ENCODE measurements at regions not wholly inside any gene's neighbourhood (a gene's known extent, or its start where the extent isn't known, plus 50 kb on each side); places are given as distances from the start of the nearest gene placed in this dataset.

DNA sequence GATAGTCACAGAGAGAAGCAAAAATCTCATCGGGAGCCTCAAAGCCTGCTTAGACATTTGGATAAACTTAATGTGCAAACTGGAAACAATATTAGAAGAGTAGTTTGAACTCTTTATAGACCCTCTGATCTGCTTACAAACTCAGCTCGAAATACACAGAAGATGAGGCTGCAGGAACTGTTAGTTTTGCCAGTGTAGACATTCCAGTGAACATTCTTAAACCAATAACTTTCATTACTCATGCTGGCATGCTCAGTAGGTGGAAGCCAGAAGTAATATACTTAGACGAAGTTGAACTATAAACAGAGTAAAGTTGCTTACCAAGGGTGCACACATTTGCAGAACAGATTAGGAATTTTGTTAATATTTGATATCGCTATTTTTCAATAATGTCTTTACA, 303.5 kb downstream of the ANKRD50 start:
- FAIRE-seq (no peak), DNase-seq (no peak)
- 60 to 75% (median 72%) methylated on average over 4 of the region's 4 CpGs for WGBS, 3 donors
- H3K9me3 ChIP-seq (ENCODE audit: control insufficient read depth in 2 of 2, insufficient read depth in 1 of 2, low read depth in 1 of 2, low read length in 1 of 2) = no peaks in the 10 kb centered on the region
- H3K36me3 ChIP-seq (ENCODE audit: control insufficient read depth in 3 of 3, insufficient read depth in 2 of 3, low read depth in 1 of 3, low read length in 3 of 3) = no peaks in the 10 kb centered on the region
- H3K4me3 ChIP-seq (ENCODE audit: low read depth in 1 of 3, low read length in 3 of 3) = no peak overlapping the region
- H3K27ac ChIP-seq (ENCODE audit: low read depth in 1 of 3, low read length in 2 of 3) = no peak overlapping the region
- H3K27me3 ChIP-seq (ENCODE audit: control insufficient read depth in 3 of 3, insufficient read depth in 3 of 3, low read length in 3 of 3) = no peaks in the 10 kb centered on the region
- H3K4me1 ChIP-seq (ENCODE audit: control insufficient read depth in 3 of 3, insufficient read depth in 2 of 3, low read depth in 1 of 3, low read length in 2 of 3) = no peaks in the 10 kb centered on the region

GRCh38 chr4:124414276-124415040, 298.1 kb downstream of the ANKRD50 start:
- DNase-seq (no peak), FAIRE-seq (no peak)
- Histone ChIP-seq H3K36me3 (ENCODE audit: control insufficient read depth in 3 of 3, insufficient read depth in 2 of 3, low read depth in 1 of 3, low read length in 3 of 3) (no peaks in the 10 kb centered on the region), H3K9me3 (ENCODE audit: control insufficient read depth in 2 of 2, insufficient read depth in 1 of 2, low read depth in 1 of 2, low read length in 1 of 2) (no peaks in the 10 kb centered on the region), H3K4me3 (ENCODE audit: low read depth in 1 of 3, low read length in 3 of 3) (no peak overlapping the region), H3K27ac (ENCODE audit: low read depth in 1 of 3, low read length in 2 of 3) (no peak overlapping the region), H3K27me3 (ENCODE audit: control insufficient read depth in 3 of 3, insufficient read depth in 3 of 3, low read length in 3 of 3) (no peaks in the 10 kb centered on the region), H3K4me1 (ENCODE audit: control insufficient read depth in 3 of 3, insufficient read depth in 2 of 3, low read depth in 1 of 3, low read length in 2 of 3) (no peaks in the 10 kb centered on the region)
- 78 to 83% (median 79%) methylated on average over 2 of the region's 2 CpGs for WGBS, 3 donors

GRCh38 chr4:124415146-124415545, 297.4 kb downstream of the ANKRD50 start:
- no peaks in the 10 kb centered on the region for H3K27me3 ChIP-seq (ENCODE audit: control insufficient read depth in 3 of 3, insufficient read depth in 3 of 3, low read length in 3 of 3)
- no peak overlapping the region for H3K27ac ChIP-seq (ENCODE audit: low read depth in 1 of 3, low read length in 2 of 3)
- no peaks in the 10 kb centered on the region for H3K36me3 ChIP-seq (ENCODE audit: control insufficient read depth in 3 of 3, insufficient read depth in 2 of 3, low read depth in 1 of 3, low read length in 3 of 3)
- H3K9me3 ChIP-seq (ENCODE audit: control insufficient read depth in 2 of 2, insufficient read depth in 1 of 2, low read depth in 1 of 2, low read length in 1 of 2) = no peaks in the 10 kb centered on the region
- FAIRE-seq (no peak), DNase-seq (no peak)
- WGBS, 3 donors = 67 to 87% (median 87%) methylated on average over 6 of the region's 6 CpGs
- H3K4me1 ChIP-seq (ENCODE audit: control insufficient read depth in 3 of 3, insufficient read depth in 2 of 3, low read depth in 1 of 3, low read length in 2 of 3) = no peaks in the 10 kb centered on the region
- H3K4me3 ChIP-seq (ENCODE audit: low read depth in 1 of 3, low read length in 3 of 3) = no peak overlapping the region

DNA sequence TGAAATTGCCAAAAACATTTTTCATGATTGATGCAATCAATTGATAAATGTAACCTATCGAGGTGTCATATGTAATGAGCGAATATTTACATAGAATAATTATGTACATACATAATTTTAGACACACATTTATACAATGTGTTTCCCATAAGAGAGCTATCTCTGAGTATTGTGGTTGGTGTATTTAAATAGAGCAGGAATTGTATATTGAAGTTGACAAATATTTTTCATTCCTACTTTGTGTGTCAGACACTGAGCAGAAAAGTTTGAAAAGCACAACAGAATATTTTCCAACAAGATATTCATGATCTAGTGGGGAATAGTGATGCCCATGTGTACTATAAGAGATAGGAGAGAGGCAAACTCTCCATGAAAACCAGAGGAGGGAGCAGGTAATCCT, 295.2 kb downstream of the ANKRD50 start:
- Histone ChIP-seq H3K27me3 (ENCODE audit: control insufficient read depth in 3 of 3, insufficient read depth in 3 of 3, low read length in 3 of 3) (no peaks in the 10 kb centered on the region), H3K9me3 (ENCODE audit: control insufficient read depth in 2 of 2, insufficient read depth in 1 of 2, low read depth in 1 of 2, low read length in 1 of 2) (no peaks in the 10 kb centered on the region), H3K4me1 (ENCODE audit: control insufficient read depth in 3 of 3, insufficient read depth in 2 of 3, low read depth in 1 of 3, low read length in 2 of 3) (no peaks in the 10 kb centered on the region), H3K4me3 (ENCODE audit: low read depth in 1 of 3, low read length in 3 of 3) (no peak overlapping the region), H3K27ac (ENCODE audit: low read depth in 1 of 3, low read length in 2 of 3) (no peak overlapping the region), H3K36me3 (ENCODE audit: control insufficient read depth in 3 of 3, insufficient read depth in 2 of 3, low read depth in 1 of 3, low read length in 3 of 3) (no peaks in the 10 kb centered on the region)
- FAIRE-seq = no peak
- no peak for DNase-seq
- WGBS, 3 donors = 73 to 84% (median 77%) methylated on average over 2 of the region's 2 CpGs

DNA sequence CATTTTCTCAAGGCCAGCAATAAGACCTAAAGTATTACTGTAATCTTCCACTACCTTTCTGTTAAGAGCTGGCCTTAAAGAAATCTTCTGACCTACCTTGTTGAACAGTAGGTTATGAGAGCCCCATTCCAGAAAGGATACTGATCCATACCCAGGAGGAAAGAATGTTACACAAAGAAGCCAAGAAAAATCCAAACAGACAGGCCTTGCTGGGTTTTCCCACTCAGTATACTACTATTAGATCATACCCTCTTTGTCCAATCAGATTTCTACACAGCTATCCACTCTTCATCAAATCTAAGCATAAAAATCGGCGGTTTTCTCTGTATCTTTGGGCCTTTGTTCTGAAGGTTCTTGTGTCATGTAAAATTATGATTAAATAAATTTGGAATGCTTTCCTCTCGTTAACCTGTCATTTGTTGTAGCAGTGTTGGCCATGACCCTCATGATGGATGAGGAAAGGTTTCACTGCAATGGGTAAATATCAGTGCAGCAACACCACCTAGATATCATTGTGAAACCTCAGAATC, 292.3 kb downstream of the ANKRD50 start:
- 86 to 91% (median 88%) methylated on average over 3 of the region's 3 CpGs for WGBS, 3 donors

GRCh38 chr4:124423160-124423559, 289.4 kb downstream of the ANKRD50 start:
- H3K4me1 ChIP-seq (ENCODE audit: control insufficient read depth in 3 of 3, insufficient read depth in 2 of 3, low read depth in 1 of 3, low read length in 2 of 3) = no peaks in the 10 kb centered on the region
- WGBS, 3 donors = 13 to 56% (median 26%) methylated on average over 1 of the region's 1 CpG
- no peak for FAIRE-seq
- no peaks in the 10 kb centered on the region for H3K9me3 ChIP-seq (ENCODE audit: control insufficient read depth in 2 of 2, insufficient read depth in 1 of 2, low read depth in 1 of 2, low read length in 1 of 2)
- no peaks in the 10 kb centered on the region for H3K27me3 ChIP-seq (ENCODE audit: control insufficient read depth in 3 of 3, insufficient read depth in 3 of 3, low read length in 3 of 3)
- no peaks in the 10 kb centered on the region for H3K36me3 ChIP-seq (ENCODE audit: control insufficient read depth in 3 of 3, insufficient read depth in 2 of 3, low read depth in 1 of 3, low read length in 3 of 3)
- H3K4me3 ChIP-seq (ENCODE audit: low read depth in 1 of 3, low read length in 3 of 3) = no peak overlapping the region
- DNase-seq = peak in 1 of 2 donors; percentile 6
- no peak overlapping the region for H3K27ac ChIP-seq (ENCODE audit: low read depth in 1 of 3, low read length in 2 of 3)

More for the DNA sequence above, 292.3 kb downstream of the ANKRD50 start:
- Histone ChIP-seq H3K27me3 (ENCODE audit: control insufficient read depth in 3 of 3, insufficient read depth in 3 of 3, low read length in 3 of 3) (no peaks in the 10 kb centered on the region), H3K36me3 (ENCODE audit: control insufficient read depth in 3 of 3, insufficient read depth in 2 of 3, low read depth in 1 of 3, low read length in 3 of 3) (no peaks in the 10 kb centered on the region), H3K4me1 (ENCODE audit: control insufficient read depth in 3 of 3, insufficient read depth in 2 of 3, low read depth in 1 of 3, low read length in 2 of 3) (no peaks in the 10 kb centered on the region), H3K4me3 (ENCODE audit: low read depth in 1 of 3, low read length in 3 of 3) (no peak overlapping the region), H3K9me3 (ENCODE audit: control insufficient read depth in 2 of 2, insufficient read depth in 1 of 2, low read depth in 1 of 2, low read length in 1 of 2) (no peaks in the 10 kb centered on the region), H3K27ac (ENCODE audit: low read depth in 1 of 3, low read length in 2 of 3) (no peak overlapping the region)
- FAIRE-seq (no peak), DNase-seq (no peak)

DNA sequence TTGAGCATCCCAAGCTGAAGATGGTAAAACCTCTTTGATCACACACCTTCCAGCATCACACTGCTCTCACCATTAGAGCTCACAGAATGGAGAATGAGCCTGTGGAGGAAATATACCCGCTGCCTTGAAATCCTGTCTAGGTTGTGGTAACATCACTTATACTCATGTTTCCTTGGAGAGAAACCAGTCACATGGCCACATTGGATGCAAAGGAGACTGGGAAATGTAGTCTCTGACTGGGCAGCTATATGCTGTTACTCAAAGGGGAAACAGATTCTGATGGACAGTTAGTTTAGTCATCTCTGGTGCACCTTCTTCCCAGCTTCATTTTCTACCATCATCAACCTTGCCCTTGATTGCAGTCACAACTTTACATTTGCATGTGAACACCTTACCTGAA, 286.3 kb downstream of the ANKRD50 start:
- H3K27me3 ChIP-seq (ENCODE audit: control insufficient read depth in 3 of 3, insufficient read depth in 3 of 3, low read length in 3 of 3) = no peaks in the 10 kb centered on the region
- WGBS, 3 donors = 0% methylated on average over 1 of the region's 1 CpG
- no peak for FAIRE-seq

DNA sequence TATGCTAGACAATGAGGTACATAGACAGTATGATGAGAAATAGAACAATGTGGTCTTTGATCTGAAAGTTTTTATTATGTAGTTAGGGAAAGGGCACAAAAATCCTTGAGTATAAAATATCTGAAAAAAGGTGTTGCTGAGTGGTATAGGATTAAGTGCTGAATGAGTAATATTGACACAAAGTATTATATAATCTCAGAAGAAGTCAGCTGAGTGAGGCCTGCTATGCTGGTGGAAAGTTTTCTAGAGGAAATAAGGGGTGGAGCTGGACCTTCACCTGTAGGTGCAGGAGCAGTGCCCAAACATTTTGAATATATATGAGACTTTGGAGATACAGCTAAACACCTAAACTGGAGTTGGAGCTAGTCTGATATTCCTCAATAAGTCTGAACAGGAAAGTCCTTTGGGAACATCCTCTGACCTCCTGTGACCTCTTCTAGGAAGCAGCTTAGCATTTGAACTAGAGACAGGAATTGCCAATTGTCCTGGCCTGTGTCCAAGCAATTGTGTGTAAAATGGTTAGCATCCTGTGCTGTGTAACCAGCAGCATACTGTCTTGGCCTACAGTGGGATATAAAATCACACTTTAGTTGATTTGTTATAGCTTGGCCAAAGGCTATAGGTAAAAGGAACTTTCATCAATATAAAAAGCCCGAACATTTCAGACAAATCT, 285.3 kb downstream of the ANKRD50 start:
- Histone ChIP-seq H3K27me3 (ENCODE audit: control insufficient read depth in 3 of 3, insufficient read depth in 3 of 3, low read length in 3 of 3) (no peaks in the 10 kb centered on the region), H3K9me3 (ENCODE audit: control insufficient read depth in 2 of 2, insufficient read depth in 1 of 2, low read depth in 1 of 2, low read length in 1 of 2) (no peaks in the 10 kb centered on the region), H3K27ac (ENCODE audit: low read depth in 1 of 3, low read length in 2 of 3) (no peak overlapping the region), H3K4me3 (ENCODE audit: low read depth in 1 of 3, low read length in 3 of 3) (no peak overlapping the region), H3K36me3 (ENCODE audit: control insufficient read depth in 3 of 3, insufficient read depth in 2 of 3, low read depth in 1 of 3, low read length in 3 of 3) (no peaks in the 10 kb centered on the region), H3K4me1 (ENCODE audit: control insufficient read depth in 3 of 3, insufficient read depth in 2 of 3, low read depth in 1 of 3, low read length in 2 of 3) (no peaks in the 10 kb centered on the region)
- FAIRE-seq (no peak), DNase-seq (peak; percentile 9 to 48)
- WGBS, 3 donors = 84 to 92% (median 87%) methylated on average over 1 of the region's 1 CpG

More for the DNA sequence above, 286.3 kb downstream of the ANKRD50 start:
- Histone ChIP-seq H3K4me1 (ENCODE audit: control insufficient read depth in 3 of 3, insufficient read depth in 2 of 3, low read depth in 1 of 3, low read length in 2 of 3) (no peaks in the 10 kb centered on the region), H3K9me3 (ENCODE audit: control insufficient read depth in 2 of 2, insufficient read depth in 1 of 2, low read depth in 1 of 2, low read length in 1 of 2) (no peaks in the 10 kb centered on the region), H3K4me3 (ENCODE audit: low read depth in 1 of 3, low read length in 3 of 3) (no peak overlapping the region), H3K36me3 (ENCODE audit: control insufficient read depth in 3 of 3, insufficient read depth in 2 of 3, low read depth in 1 of 3, low read length in 3 of 3) (no peaks in the 10 kb centered on the region), H3K27ac (ENCODE audit: low read depth in 1 of 3, low read length in 2 of 3) (no peak overlapping the region)
- no peak for DNase-seq

Data from small intestine (tissue), 7 donors.